Right renal cortex interstitium (tissue), 3 donors: ENCODE measurements at regions not wholly inside any gene's neighbourhood (a gene's known extent, or its start where the extent isn't known, plus 50 kb on each side); places are given as distances from the start of the nearest gene placed in this dataset.

ENCODE experiments used
- DNase-seq, 3 donors: peaks; one replicate each; pipeline ENCODE4 v3.0.0-alpha.2; 2013; ENCODE audit warnings: low read depth in 3 of 3, low spot score in 2 of 3

- DNase-seq, result no peak
Observed at GRCh38 chr15:31545257-31545656, 218.6 kb downstream of the KLF13 start.

GRCh38 chr15:31550211-31550977 lies 223.8 kb downstream of the KLF13 start:
- no peak for DNase-seq

- DNase-seq, result no peak
Observed at GRCh38 chr15:31551323-31551722, 224.7 kb downstream of the KLF13 start.

GRCh38 chr15:31552482-31553099 lies 226.0 kb downstream of the KLF13 start:
- no peak for DNase-seq

GRCh38 chr15:31554261-31554660 lies 227.6 kb downstream of the KLF13 start:
- no peak for DNase-seq

GRCh38 chr15:31555022-31555421 lies 228.4 kb downstream of the KLF13 start:
- DNase-seq, result no peak

GRCh38 chr15:31556494-31557150 lies 230.0 kb downstream of the KLF13 start:
- DNase-seq, result no peak

GRCh38 chr15:31557899-31558298 lies 231.3 kb downstream of the KLF13 start:
- DNase-seq, result no peak

GRCh38 chr15:31558840-31559239 lies 232.2 kb downstream of the KLF13 start:
- no peak for DNase-seq

GRCh38 chr15:31559786-31560185 lies 233.2 kb downstream of the KLF13 start:
- DNase-seq, result no peak

GRCh38 chr15:31560643-31561042 lies 234.0 kb downstream of the KLF13 start:
- no peak for DNase-seq

GRCh38 chr15:31561156-31561555 lies 234.5 kb downstream of the KLF13 start:
- no peak for DNase-seq

GRCh38 chr15:31563001-31563400 lies 236.4 kb downstream of the KLF13 start:
- DNase-seq, result no peak

- no peak for DNase-seq
Observed at GRCh38 chr15:31563421-31563820, 236.8 kb downstream of the KLF13 start.

- DNase-seq, result no peak
Observed at GRCh38 chr15:31567861-31568260, 241.2 kb downstream of the KLF13 start.

GRCh38 chr15:31569836-31570235 lies 243.2 kb downstream of the KLF13 start:
- DNase-seq, result no peak

GRCh38 chr15:31570591-31570990 lies 244.0 kb downstream of the KLF13 start:
- no peak for DNase-seq

- DNase-seq, result no peak
Observed at GRCh38 chr15:31571676-31572075, 245.0 kb downstream of the KLF13 start.

GRCh38 chr15:31573759-31574158 lies 247.1 kb downstream of the KLF13 start:
- DNase-seq, result no peak

- DNase-seq, result no peak
Observed at GRCh38 chr15:31574766-31575165, 248.1 kb downstream of the KLF13 start.

GRCh38 chr15:31577108-31577507 lies 250.5 kb downstream of the KLF13 start:
- no peak for DNase-seq

GRCh38 chr15:31579282-31579681 lies 252.6 kb downstream of the KLF13 start:
- DNase-seq, result no peak
